ENCODE measurements at regions not wholly inside any gene's neighbourhood (a gene's known extent, or its start where the extent isn't known, plus 50 kb on each side); places are given as distances from the start of the nearest gene placed in this dataset.

- TF ChIP-seq FOXP2 (optimal IDR thresholded peaks at IDR 0.05; ENCODE audit: borderline replicate concordance, extremely low read depth, extremely low read length, insufficient read depth) (no peak), POLR2AphosphoS5 (IDR thresholded peaks at IDR 0.05; ENCODE audit: low read depth, low read length) (no peak)
Measured at GRCh38 chr14:88992011-88992410, 167.6 kb downstream of the TTC8 start.
